Kidney (tissue), 13 donors: ENCODE measurements at regions not wholly inside any gene's neighbourhood (a gene's known extent, or its start where the extent isn't known, plus 50 kb on each side); places are given as distances from the start of the nearest gene placed in this dataset.

Experiments
- DNase-seq, 5 donors: peaks; one replicate each; pipeline ENCODE4 v3.0.0-alpha.2; 2013 to 2020
- FAIRE-seq: peaks from 2 replicates; lab custom pipeline; 2012; peaks lifted over from hg19 to GRCh38; lab: Jason Lieb, UNC
- H3K27ac ChIP-seq, 2 donors: one replicate each; pipeline ENCODE4 v1.7.0; 2013; ENCODE audit warnings: low read depth in 2 of 2, low read length in 2 of 2, inconsistent platforms in 1 of 2
- H3K27me3 ChIP-seq: one replicate; pipeline ENCODE4 v1.7.1; 2013; ENCODE audit warnings: low read length, inconsistent platforms; ENCODE audit not compliant: control insufficient read depth, insufficient read depth
- H3K36me3 ChIP-seq, 3 donors: one replicate each; pipeline versions ENCODE4 v1.7.0 to v1.7.1; 2013; ENCODE audit warnings: low read length in 3 of 3, control low read depth in 1 of 3, inconsistent platforms in 1 of 3; ENCODE audit not compliant: insufficient read depth in 3 of 3, control insufficient read depth in 2 of 3
- H3K4me1 ChIP-seq, 3 donors: one replicate each; pipeline versions ENCODE4 v1.7.0 to v1.7.1; 2013; ENCODE audit warnings: low read length in 3 of 3, inconsistent platforms in 1 of 3, low read depth in 1 of 3; ENCODE audit not compliant: control insufficient read depth in 2 of 3, insufficient read depth in 2 of 3
- H3K4me3 ChIP-seq, 3 donors: one replicate each; pipeline versions ENCODE4 v1.7.0 to v1.8.1; 2013; ENCODE audit warnings: low read length in 3 of 3, control low read depth in 1 of 3, inconsistent platforms in 1 of 3
- H3K9ac ChIP-seq, 3 donors: one replicate each; pipeline versions ENCODE4 v1.7.0 to v1.7.1; 2013; ENCODE audit warnings: low read length in 3 of 3, control low read depth in 1 of 3, inconsistent platforms in 1 of 3
- H3K9me3 ChIP-seq, 3 donors: one replicate each; pipeline versions ENCODE4 v1.7.0 to v1.7.1; 2013; ENCODE audit warnings: low read length in 3 of 3, control low read depth in 1 of 3, inconsistent platforms in 1 of 3; ENCODE audit not compliant: control insufficient read depth in 2 of 3, insufficient read depth in 1 of 3
- intact Hi-C: fragments of 100-400 bp; cut with DNase I; formaldehyde crosslinking; loops from one replicate; pipeline ENCODE4 v1.11.1; 2022
- TF ChIP-seq, protein P1 (sequence below): IDR thresholded peaks from 3 replicates; pipeline ENCODE4 v1.5.1; 2012; ENCODE audit warnings: mild to moderate bottlenecking, moderate library complexity, borderline replicate concordance; ENCODE audit not compliant: insufficient read depth; ENCODE audit errors: extremely low read depth
- donor health status: control.
- donor health status: control.
- donor health status: control.
- donor health status: control.
- donor health status: control.
- donor health status: DM: yes; HTN: yes; CAD: no.
- donor health status: Normal renal cell carcinoma (clear cell type).

GRCh38 chr12:5308996-5309395 lies 122.9 kb upstream of the NTF3 start:
- no peak for FAIRE-seq
- TF ChIP-seq, protein P1, sequence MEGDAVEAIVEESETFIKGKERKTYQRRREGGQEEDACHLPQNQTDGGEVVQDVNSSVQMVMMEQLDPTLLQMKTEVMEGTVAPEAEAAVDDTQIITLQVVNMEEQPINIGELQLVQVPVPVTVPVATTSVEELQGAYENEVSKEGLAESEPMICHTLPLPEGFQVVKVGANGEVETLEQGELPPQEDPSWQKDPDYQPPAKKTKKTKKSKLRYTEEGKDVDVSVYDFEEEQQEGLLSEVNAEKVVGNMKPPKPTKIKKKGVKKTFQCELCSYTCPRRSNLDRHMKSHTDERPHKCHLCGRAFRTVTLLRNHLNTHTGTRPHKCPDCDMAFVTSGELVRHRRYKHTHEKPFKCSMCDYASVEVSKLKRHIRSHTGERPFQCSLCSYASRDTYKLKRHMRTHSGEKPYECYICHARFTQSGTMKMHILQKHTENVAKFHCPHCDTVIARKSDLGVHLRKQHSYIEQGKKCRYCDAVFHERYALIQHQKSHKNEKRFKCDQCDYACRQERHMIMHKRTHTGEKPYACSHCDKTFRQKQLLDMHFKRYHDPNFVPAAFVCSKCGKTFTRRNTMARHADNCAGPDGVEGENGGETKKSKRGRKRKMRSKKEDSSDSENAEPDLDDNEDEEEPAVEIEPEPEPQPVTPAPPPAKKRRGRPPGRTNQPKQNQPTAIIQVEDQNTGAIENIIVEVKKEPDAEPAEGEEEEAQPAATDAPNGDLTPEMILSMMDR, result no peak

GRCh38 chr12:5309654-5310053 lies 122.3 kb upstream of the NTF3 start:
- no peaks in the 10 kb centered on the region for H3K27me3 ChIP-seq
- intact Hi-C loops, result no loop called here
- no peaks in the 10 kb centered on the region for H3K36me3 ChIP-seq
- H3K27ac ChIP-seq, result no peak overlapping the region
- no peak overlapping the region for H3K4me3 ChIP-seq
- no peak overlapping the region for H3K9ac ChIP-seq
- DNase-seq, result peak in 4 of 5 donors; percentile 1 to 42 (median 30)
- H3K4me1 ChIP-seq, result peaks cover 0 to 5% (median 4%) of the 10 kb centered on the region in 3 donors
- TF ChIP-seq, protein P1, result no peak
- no peak for FAIRE-seq
- H3K9me3 ChIP-seq, result peaks cover 0 to 4% (median 0%) of the 10 kb centered on the region in 3 donors

More at GRCh38 chr12:5308996-5309395, 122.9 kb upstream of the NTF3 start:
- intact Hi-C loops, result no loop called here
- Histone ChIP-seq H3K36me3 (no peaks in the 10 kb centered on the region), H3K4me1 (peaks cover 0 to 5% (median 4%) of the 10 kb centered on the region in 3 donors), H3K27ac (peak overlapping the region in 1 of 2 donors; percentile 19), H3K9me3 (peaks cover 0 to 3% (median 0%) of the 10 kb centered on the region in 3 donors), H3K27me3 (no peaks in the 10 kb centered on the region), H3K4me3 (no peak overlapping the region), H3K9ac (no peak overlapping the region)
- no peak for DNase-seq

DNA sequence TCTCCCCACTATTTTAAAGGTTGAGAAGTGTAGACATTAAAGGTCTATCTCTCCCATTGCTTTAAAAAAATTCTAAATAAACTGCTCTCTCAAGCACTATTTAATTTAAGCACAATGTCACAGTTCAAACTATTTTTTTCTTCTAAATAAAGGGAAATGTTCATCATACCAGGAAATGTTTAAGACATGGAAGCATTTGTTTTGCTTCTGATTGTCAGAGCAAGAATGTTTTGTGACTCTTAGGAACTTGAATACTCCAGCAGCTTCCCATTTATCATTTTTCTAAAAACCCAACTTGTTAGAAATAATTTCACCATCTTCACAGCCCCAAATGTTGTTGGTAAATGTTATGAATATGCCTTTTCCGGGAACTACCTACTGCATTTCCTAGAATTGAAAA lies 121.8 kb upstream of the NTF3 start:
- Histone ChIP-seq H3K27ac (no peak overlapping the region), H3K9me3 (peaks cover 0 to 4% (median 0%) of the 10 kb centered on the region in 3 donors), H3K4me1 (peaks cover 0 to 5% (median 4%) of the 10 kb centered on the region in 3 donors), H3K4me3 (no peak overlapping the region), H3K27me3 (no peaks in the 10 kb centered on the region), H3K9ac (no peak overlapping the region), H3K36me3 (no peaks in the 10 kb centered on the region)
- TF ChIP-seq, protein P1, result no peak
- FAIRE-seq, result no peak
- peak in 2 of 5 donors; percentile 7 to 58 for DNase-seq
- intact Hi-C loops, result no loop called here

DNA sequence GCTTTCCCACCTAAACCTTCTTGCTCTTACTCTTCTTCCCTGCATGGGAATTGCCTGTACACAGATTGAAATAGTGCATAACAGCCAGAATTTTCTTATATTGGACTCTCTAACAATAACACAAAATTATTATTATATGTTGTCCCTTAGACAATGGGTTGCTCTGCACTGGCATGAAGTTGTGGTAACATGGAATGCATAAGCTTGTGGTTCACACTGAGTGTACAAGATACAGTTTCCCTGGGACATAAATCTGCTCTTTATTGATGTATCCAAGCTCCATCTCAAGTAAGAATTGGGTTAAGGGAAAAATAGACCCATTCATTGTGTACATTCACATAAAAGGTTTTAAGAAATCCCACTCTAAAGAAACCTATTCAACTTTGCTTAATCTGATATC lies 114.4 kb upstream of the NTF3 start:
- H3K9me3 ChIP-seq, result peaks cover 0 to 4% (median 0%) of the 10 kb centered on the region in 3 donors
- DNase-seq (no peak), FAIRE-seq (no peak)
- H3K4me1 ChIP-seq, result no peaks in the 10 kb centered on the region
- no peak overlapping the region for H3K9ac ChIP-seq
- TF ChIP-seq, protein P1, result no peak
- intact Hi-C loops, result no loop called here
- no peak overlapping the region for H3K27ac ChIP-seq
- no peaks in the 10 kb centered on the region for H3K36me3 ChIP-seq
- H3K4me3 ChIP-seq, result no peak overlapping the region
- H3K27me3 ChIP-seq, result no peaks in the 10 kb centered on the region
